HuH-7 (cell line): ENCODE measurements at regions not wholly inside any gene's neighbourhood (a gene's known extent, or its start where the extent isn't known, plus 50 kb on each side); places are given as distances from the start of the nearest gene placed in this dataset.
A peak's percentile ranks its signal among the peaks of the same experiment; 100 is the strongest.
"Not testable (repeated sequence)": the region's sequence is repeated elsewhere in the genome, so short reads cannot be mapped to it uniquely, and the experiment has no call there.

Experiments
- DNase-seq: peaks from one replicate; pipeline ENCODE4 v3.0.0; 2011; ENCODE audit warnings: low spot score

- DNase-seq = no peak
Observed at GRCh38 chr12:94862421-94862820, 141.1 kb downstream of the NDUFA12 start.

- no peak for DNase-seq
Observed at GRCh38 chr12:94856324-94856723, 147.2 kb downstream of the NDUFA12 start.

- DNase-seq = no peak
Observed at GRCh38 chr12:94855853-94856252, 147.6 kb downstream of the NDUFA12 start.

- no peak for DNase-seq
Observed at GRCh38 chr12:94851396-94852028, 152.0 kb downstream of the NDUFA12 start.

GRCh38 chr12:94849411-94849976, 154.0 kb downstream of the NDUFA12 start:
- no peak for DNase-seq

- no peak for DNase-seq
Observed at GRCh38 chr12:94848966-94849365, 154.5 kb downstream of the NDUFA12 start.

GRCh38 chr12:94845110-94845509, 158.4 kb downstream of the NDUFA12 start:
- no peak for DNase-seq

GRCh38 chr12:94844452-94844851, 159.0 kb downstream of the NDUFA12 start:
- no peak for DNase-seq

- DNase-seq = no peak
Observed at GRCh38 chr12:94841904-94842610, 161.4 kb downstream of the NDUFA12 start.

GRCh38 chr12:94841177-94841576, 162.3 kb downstream of the NDUFA12 start:
- DNase-seq = no peak

- DNase-seq = no peak
Observed at GRCh38 chr12:94839347-94839746, 164.2 kb downstream of the NDUFA12 start.

GRCh38 chr12:94836952-94837670, 166.4 kb downstream of the NDUFA12 start:
- peak; percentile 15 for DNase-seq

- no peak for DNase-seq
Observed at GRCh38 chr12:94834036-94834625, 169.4 kb downstream of the NDUFA12 start.

- DNase-seq = no peak
Observed at GRCh38 chr12:94832780-94833681, 170.5 kb downstream of the NDUFA12 start.

GRCh38 chr12:94832105-94832504, 171.4 kb downstream of the NDUFA12 start:
- no peak for DNase-seq

- no peak for DNase-seq
Observed at GRCh38 chr12:94831081-94831751, 172.3 kb downstream of the NDUFA12 start.

- no peak for DNase-seq
Observed at GRCh38 chr12:94829552-94829951, 173.9 kb downstream of the NDUFA12 start.

- no peak for DNase-seq
Observed at GRCh38 chr12:94819011-94819410, 168.7 kb upstream of the TMCC3 start.

- DNase-seq = no peak
Observed at GRCh38 chr12:94817695-94818075, 167.3 kb upstream of the TMCC3 start.

- DNase-seq = not testable (repeated sequence)
Observed at GRCh38 chr12:94817201-94817600, 166.8 kb upstream of the TMCC3 start.

GRCh38 chr12:94816746-94817145, 166.4 kb upstream of the TMCC3 start:
- not testable (repeated sequence) for DNase-seq
